HG03378 (cell line): ENCODE measurements at regions not wholly inside any gene's neighbourhood (a gene's known extent, or its start where the extent isn't known, plus 50 kb on each side); places are given as distances from the start of the nearest gene placed in this dataset.
A peak's percentile ranks its signal among the peaks of the same experiment; 100 is the strongest.

ENCODE experiments used
- ATAC-seq: cut with Tn5 transposase; IDR thresholded peaks from one replicate; pipeline ENCODE4 v1.9.1; 2021; ENCODE audit warnings: mild to moderate bottlenecking, moderate library complexity; ENCODE audit not compliant: unreplicated experiment

DNA sequence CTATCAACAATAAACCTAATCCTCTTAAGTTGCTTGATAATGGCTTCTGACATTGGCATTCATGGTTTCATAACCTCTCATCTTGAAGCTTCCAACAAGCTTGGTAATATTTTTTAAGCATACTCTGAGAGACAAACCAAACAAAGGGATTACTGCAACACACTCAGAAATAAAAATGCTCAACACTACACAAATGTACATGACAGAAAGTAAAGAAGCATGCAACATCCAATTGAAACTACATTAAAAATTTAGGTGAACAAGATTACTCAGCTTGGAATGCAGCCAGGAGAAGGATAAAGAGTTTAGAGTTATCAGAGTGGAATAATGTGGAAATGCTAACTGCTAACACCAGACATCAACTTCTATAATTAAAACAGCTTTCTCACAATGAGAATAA, 1136.6 kb upstream of the PABPC4L start:
- ATAC-seq: no peak

DNA sequence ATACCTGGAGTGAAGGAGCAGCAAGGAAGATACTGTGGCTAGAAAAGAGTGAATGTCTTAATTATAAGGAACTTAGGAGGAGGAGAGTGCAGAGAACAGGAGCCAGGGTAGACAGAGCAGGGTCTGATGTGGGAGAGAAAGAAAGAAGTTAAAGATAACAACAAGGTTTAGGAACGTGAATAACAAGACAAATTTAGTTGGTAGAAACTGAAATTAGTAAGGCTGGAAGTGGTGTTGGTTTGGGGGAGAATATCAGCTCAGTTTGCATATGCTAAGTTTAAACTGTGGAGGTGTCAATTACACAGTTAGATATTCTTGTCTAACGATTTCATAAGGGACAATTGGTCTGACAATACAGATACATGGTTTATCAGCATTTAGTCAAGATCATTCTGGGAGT, 1123.7 kb upstream of the PABPC4L start:
- ATAC-seq: no peak

DNA sequence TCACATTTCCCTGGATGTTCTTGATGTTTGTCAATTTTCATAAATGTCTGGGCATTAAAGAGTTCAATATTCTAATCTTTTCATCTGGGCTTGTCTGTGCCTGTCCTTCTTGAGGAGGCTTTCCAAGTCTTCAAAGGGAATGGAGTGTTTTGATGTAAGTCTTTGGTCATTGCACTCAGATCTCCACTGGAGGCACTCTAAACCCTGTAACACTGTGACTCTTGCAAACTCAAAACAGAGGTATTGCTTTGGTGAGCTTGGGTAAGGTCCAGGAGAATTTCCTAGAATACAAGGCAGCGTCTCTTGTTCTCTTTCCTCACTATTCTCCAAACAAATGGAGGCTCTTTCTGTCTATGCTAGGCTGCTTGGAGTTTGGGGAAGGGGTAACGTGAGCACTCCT, 1118.1 kb upstream of the PABPC4L start:
- ATAC-seq: no peak

DNA sequence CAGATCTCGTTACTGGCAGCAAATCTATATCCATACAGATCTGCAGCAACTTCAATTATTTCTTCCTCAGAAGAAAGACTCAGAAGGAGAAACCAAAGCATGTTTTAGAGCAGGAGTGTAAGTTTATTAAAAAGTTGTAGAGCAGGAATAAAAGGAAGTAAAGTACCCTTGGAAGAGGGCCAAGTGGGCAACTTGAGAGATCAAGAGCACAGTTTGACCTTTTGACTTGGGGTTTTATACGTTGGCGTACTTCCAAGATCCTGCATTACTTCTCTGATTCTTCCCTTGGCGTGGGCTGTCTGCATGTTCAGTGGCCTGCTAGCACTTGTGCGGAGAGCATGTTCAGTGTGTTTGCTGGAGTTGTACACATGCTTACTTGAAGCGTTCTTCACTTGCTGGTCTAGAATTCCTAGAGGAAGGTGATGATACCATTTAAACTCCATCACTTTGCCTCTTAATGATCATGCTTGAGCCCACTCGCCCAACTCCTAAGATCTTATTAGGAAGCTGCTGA, 1114.7 kb upstream of the PABPC4L start:
- no peak for ATAC-seq

DNA sequence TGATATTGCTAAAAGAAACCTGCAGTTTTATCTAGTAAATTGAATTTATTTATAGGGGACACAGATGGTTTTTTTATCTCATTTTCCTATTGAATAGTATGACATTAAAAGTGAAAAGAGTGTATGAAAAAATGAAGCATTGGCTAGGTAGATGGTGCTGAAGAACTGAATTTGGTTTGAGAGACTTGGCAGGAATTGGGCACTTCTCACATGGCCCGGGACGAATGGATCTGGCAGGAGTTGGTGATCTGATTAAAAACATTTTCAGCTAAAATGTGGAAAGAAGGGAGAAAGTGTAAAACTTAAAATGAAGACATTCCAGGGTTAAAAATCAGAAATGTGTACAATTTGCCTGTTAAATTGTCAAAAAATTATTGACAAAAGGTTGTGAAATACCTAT, 1088.5 kb upstream of the PABPC4L start:
- ATAC-seq: no peak

DNA sequence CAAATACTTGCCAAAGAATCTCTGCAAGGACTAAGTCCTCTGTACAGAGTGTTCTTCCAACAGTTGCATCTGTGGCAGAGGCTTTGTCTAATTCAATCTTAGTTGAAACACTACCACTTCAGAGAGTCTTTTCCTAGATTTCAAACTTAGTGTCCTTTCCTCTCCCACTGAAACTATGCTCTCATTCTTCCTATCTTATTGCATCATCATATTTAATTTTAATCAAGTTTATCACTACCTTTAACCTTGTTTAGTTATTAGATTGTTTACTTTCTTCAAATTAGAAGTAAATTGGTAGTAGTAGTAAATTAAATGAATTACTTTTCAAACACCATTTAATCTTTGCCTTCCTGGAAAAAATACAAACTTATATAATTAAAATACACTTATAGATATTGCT, 1082.3 kb upstream of the PABPC4L start:
- no peak for ATAC-seq

DNA sequence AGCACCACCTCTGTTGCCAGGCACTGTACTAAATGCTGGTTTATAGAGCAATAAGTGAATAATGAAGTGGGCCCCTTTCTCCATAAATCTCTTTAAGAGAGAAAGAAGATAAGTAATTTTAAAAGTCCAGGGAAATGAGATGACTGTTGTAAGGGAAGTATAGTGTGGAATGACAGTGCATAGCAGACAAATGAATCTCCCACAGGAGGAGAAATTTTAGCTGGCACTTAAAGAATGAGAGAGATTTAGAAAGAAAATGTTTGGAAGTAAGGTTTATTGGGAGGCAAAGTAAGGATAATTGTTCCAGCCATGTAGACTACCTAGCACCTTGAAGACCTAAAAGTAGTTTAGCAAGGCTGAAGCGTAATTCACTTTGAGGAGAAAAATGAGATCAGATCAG, 1081.1 kb upstream of the PABPC4L start:
- no peak for ATAC-seq

DNA sequence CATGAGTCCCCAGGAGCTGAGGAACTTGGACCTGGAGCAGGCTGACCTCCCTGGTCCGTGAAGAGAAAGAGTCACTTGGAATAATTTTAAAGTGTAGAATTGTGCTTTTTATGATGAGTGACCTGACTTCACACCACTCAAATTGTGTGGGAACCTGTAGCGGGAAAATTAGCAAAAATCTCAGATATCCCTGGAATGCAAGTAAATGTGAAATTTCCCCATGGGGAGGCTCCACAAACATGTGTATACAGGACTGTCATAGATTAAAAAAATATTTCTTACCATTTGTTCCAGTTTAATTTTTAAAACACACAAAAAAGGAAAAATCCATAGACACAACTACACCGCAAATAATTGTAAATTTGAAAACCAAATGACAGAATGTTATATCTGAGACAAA, 1079.6 kb upstream of the PABPC4L start:
- no peak for ATAC-seq

DNA sequence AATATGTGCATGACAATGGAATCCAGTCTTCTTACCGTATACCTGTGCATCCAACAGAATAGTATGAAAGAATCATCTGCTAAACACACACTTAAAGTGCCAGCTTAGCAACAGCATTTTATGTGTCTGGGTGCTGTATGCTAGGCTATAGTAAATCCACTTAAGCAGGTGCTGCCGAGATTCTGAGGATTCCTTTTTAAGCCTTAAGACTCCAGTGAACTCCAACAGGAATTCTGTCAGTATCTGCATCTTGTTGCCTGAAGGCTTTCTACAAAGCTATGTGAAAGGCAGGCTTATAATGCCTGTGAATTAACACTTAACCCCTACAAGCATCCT, 1076.4 kb upstream of the PABPC4L start:
- ATAC-seq: no peak

DNA sequence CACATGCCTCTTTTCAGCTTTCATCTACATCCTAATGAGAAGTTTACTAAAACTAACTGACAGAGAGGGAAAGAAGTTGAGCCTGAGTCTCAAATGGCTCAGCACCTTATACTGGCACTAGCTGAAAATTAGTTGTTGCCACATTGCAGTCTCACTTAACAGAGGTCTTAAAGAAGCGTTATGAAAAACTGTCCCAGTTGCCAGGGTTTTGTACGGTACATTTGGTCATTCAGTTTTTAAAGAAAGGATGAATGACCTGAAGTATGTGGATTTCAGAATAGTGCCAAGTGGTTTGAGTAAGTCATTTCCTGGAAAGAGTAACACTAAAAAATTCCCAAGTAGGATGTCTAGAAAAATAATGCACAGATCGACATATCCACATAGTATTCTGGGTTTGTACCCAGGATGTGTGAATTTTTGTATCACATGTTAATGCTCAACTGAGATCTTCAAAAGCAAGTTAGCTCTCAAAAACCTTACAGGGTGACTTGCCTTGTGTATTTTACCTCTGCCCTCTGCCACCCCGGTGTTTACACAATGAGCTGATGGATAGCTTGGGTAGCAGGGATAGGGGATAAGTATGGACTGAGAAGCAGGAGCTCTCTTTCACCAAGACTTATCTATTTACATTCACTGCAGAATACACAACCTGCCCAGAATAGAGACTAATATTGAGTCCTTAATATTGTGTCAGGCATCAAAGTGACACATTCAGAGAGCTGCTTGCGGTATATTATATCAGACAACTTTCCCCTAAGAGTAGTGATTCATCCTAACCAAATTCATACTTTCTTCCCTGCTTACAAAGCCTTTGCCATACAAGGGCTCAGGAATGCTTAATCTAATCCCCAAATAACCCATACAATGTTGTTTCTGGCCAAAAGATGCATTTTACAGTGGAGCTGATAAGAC, 1075.7 kb upstream of the PABPC4L start:
- no peak for ATAC-seq

DNA sequence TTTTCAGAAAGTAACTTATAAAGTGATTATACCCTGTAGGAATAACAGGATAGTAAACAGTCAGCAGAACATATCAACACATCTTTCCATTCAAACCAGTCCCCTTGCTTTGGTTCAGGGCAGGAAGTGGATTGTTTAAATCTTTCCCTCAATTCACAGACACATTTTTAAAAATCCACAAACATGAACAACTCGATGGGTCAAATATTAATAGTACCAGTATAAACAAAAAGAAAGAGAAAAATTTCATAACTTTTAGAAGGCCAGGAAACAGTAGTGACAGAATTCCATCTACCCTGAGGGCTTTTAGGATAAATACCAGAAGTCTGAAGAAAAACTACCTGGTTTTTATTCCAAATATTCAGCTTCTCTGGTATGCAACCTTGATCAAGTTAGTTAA, 1072.8 kb upstream of the PABPC4L start:
- ATAC-seq: no peak

DNA sequence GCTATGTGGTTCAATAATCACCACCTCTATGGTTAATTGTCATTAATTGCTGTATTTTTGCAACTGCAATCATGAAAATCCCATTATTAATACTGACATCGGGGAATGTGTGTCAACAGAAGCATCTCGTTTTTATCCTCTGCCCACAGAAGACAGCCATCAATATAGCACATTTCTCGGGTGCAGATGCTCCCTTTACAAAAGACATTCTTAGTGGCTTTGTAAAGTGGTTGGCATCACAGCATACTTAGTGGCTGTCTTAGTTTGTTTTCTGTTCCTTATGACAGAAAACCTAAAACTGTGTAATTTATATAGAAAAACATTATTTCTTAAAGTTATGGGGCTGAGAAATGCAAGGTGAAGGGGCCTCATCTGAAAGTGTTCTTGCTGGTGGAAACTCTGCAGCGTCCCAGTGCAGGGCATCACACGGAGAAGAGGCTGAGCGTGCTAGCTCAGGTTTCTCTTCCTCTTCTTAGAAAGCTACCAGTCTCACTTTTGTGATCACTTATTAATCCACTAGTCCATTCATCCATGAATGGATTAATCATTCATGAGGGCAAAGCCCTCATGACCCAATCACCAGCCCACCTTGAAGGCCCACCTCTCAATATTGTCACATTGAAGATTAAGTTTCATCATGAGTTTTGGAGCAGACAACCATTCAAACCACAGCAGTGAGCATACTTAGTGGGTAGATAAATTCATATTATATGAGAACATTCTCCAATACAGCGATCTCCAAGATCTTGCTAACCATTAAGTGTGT, 1067.7 kb upstream of the PABPC4L start:
- ATAC-seq: peak; percentile 59

DNA sequence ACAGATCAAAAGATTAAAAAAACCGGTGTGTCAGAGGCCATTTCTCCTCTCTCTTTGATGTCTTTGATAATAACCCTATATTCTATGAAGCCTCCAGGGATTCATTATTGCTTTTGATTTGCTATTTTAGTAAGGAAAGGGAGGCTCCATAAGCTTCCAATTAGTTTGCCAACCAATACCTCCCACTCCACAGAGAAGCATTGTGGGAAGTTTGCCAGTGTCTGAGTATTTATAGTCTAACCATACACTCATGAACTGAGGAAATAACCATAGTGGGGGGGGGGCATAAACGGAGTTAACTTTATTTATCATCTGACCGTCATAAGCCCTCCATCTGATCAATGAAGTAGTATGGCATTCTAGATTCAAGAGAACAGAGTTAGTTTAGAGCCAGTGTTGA, 1066.8 kb upstream of the PABPC4L start:
- no peak for ATAC-seq

DNA sequence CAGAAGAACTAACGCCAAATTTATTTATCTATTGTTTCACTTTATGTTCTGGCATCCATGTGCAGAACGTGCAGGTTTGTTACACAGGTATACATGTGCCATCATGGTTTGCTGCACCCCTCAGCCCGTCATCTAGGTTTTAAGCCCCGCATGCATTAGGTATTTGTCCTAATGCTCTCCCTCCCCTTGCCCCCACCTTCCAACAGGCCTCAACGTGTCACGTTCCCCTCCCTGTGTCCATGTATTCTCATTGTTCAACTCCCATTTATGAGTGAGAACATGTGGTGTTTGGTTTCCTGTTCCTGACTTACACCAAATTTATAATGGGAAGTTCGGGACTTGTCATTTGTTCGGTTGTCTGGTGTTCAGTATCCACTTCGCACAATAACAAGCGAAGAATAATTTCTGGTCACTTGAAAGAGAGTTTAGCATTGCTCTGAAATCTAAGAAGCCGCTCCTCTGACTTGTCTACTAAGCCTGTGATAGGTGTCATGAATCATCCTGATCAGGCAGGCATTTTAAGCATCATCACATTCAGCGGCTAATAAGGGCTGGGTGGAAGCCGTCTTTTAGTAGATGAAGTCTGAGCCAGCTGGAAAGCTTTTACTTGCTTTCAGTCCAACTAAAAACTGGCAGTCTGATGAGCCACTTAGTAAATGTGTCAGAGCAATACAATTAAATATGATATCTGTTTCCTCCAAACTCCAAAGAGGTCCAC, 1065.7 kb upstream of the PABPC4L start:
- no peak for ATAC-seq

DNA sequence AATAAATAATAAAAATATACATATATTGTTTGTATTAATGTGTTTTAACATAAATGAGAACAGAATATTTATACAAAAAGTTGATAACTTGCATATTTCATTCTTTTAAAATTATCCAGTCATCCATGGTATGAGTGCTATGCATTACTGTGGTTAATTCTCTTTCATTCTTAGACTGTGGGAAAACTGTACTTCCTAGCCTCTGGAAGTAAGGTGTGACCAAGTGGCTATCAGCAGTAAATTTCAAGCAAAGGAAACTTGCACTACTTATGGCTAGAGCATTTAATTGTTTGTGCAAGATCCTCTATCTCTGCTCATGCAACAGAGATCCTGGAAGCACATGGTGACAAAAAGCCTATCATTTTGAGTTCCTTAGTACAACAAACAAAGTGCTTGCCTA, 1054.5 kb upstream of the PABPC4L start:
- ATAC-seq: no peak

DNA sequence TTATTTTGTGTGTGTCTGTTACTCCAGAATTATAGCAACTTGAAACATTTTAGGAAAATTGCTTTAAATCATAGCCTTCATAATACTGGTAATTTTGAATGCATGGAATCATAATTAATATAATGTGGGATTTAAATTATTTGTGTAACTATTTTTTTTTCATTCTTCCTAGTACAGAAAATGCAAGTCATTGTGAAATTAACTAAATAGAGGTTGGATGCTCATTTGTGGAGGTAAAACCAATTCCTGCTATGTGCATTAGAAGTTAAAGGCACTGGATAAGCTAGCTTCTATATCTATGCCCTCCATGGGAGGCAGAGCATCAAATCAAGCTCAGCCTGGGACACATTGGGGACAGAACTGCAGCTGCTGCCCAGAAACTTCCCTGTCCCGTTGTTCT, 1048.5 kb upstream of the PABPC4L start:
- ATAC-seq: no peak

DNA sequence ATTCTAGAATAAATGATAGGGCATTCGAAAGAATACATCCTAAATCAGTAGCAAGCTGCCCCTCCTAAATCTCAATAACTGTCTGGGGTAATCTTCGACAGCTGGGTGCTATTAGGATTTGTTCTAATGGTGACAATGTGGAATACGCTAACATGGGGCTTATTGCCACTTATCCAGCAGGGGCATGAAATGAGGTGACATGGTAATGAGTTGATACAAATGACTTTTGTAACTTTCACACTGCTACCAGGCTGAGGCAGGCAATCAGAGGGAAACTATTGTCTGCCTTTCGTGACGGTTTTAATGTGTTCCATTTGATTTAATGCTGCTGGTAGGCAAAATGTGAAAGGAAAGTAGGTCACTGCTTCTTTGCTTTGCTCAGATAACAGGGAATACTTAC, 1047.4 kb upstream of the PABPC4L start:
- ATAC-seq: no peak

DNA sequence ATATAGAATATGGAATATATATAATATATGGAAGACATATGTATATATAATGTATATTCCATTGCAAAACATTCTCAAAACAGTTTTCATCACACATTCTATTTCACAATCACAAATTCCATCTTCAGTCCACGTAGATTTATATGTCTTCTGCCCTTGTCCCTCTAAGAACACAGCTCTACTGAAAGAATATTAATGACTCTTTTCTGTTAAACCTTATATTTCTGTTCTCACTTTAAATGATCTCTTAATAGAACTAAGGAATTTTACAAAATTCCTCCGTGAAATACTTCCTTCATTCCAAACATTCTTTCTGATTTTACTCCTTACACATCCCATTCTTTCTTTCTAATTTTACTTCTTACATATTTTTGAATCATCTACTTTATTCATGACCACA, 1043.1 kb upstream of the PABPC4L start:
- no peak for ATAC-seq

DNA sequence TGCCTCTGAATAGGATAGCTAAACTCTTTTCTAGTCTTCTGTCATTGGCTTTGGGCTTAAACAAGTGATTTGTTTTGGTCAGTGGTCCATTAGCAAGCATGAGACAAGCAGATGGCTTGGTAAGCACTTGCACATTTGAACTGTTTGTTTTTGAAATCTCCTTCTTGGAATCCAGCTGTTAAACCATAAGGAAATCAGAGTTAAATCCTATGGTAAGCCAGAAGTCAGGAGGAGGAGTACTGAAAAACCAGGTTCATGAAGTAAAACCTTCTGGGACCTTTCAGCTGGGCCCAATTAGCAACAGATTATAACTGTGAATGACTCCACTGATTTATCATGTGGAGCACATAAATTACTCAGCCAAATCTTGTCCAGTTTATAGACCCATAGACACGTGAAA, 1042.5 kb upstream of the PABPC4L start:
- ATAC-seq: no peak

DNA sequence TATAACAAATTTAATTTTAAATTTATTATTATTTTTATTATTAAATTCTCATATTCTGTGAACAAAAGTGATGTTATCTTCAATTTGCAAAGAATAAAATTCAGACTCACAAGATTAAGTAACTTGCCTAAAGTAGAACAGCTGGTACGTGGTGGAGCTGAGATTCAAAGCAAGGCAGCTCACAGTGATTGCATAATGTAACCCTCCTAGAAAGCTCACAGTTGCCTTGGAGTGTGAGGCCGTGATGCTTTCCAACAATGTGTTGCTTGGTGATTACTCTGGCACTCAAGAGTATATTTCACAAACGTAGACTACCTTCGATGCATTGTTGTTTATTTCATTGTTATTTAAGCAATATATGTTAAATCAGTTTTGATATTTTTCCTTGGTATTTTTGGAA, 1039.2 kb upstream of the PABPC4L start:
- no peak for ATAC-seq

DNA sequence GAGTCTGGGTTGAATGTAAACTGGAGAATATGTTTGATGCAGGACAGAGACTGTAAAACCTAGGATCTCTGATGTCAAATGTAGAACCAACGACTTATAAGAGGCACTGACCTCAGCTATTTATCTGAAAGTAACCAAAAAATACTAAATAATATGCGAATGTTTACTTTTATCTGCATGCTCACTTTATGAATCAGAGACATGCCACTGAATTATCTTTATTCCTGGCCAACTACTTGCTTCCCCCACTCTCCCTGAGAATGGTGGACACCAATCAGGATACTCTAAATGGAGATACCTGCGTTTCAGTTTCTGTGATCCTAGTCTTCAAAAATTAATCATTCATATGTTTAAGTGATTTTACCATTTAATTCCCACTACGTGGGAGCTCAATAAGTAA, 1038.4 kb upstream of the PABPC4L start:
- ATAC-seq: no peak

DNA sequence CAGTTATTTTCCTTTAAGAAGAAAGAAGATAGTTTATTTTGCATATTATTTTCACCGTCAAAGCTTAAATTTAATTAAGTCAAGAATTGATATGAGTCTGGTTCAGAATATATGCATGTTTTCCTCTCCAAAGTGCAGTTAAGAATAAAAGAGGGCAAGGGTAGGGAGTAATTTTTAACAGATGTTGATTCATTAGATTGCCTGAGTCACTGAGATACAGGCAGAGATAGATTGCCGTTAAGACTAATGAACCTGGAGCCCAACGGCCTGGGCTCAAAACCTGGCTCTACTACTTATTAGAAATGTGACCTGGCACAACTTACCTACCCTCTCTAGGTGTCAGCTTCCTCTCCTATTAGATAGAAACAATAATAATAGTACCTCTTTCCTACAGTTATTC, 1037.4 kb upstream of the PABPC4L start:
- ATAC-seq: no peak
